Osteoblast (primary cell): ENCODE measurements at regions not wholly inside any gene's neighbourhood (a gene's known extent, or its start where the extent isn't known, plus 50 kb on each side); places are given as distances from the start of the nearest gene placed in this dataset.
A peak's percentile ranks its signal among the peaks of the same experiment; 100 is the strongest.

Experiments
- DNase-seq: peaks from one replicate; pipeline ENCODE4 v3.0.0; 2011; ENCODE audit warnings: low spot score, mixed read lengths; ENCODE audit not compliant: insufficient read length; ENCODE audit errors: missing footprints
- H2AFZ ChIP-seq: 2 replicates; pipeline ENCODE4 v1.6.0; 2011; ENCODE audit warnings: mild to moderate bottlenecking, low read length
- H3K27ac ChIP-seq: 2 replicates; pipeline ENCODE4 v1.5.1; 2011; ENCODE audit warnings: mild to moderate bottlenecking, low read depth, low read length, moderate library complexity
- H3K27me3 ChIP-seq: 2 replicates; pipeline ENCODE4 v1.6.0; 2012; ENCODE audit warnings: mild to moderate bottlenecking, control low read depth, inconsistent platforms, low read length, moderate library complexity; ENCODE audit not compliant: insufficient read depth
- H3K36me3 ChIP-seq: 2 replicates; pipeline ENCODE4 v1.5.1; 2011; ENCODE audit warnings: mild to moderate bottlenecking, low read length, control low read depth, moderate library complexity; ENCODE audit not compliant: insufficient read depth
- H3K4me1 ChIP-seq: 2 replicates; pipeline ENCODE4 v1.5.1; 2011; ENCODE audit warnings: mild to moderate bottlenecking, low read length, control low read depth, moderate library complexity; ENCODE audit not compliant: insufficient read depth
- H3K4me2 ChIP-seq: 2 replicates; pipeline ENCODE4 v1.6.0; 2011; ENCODE audit warnings: mild to moderate bottlenecking, low read length; ENCODE audit not compliant: insufficient read depth
- H3K4me3 ChIP-seq: fragments of 200-600 bp; sonication (generic); 3 replicates; pipeline ENCODE4 v1.5.1; 2012; ENCODE audit warnings: mild to moderate bottlenecking, low read length, inconsistent platforms; ENCODE audit not compliant: insufficient read depth
- H3K79me2 ChIP-seq: 2 replicates; pipeline ENCODE4 v1.6.0; 2012; ENCODE audit warnings: mild to moderate bottlenecking, low read length, control low read depth, inconsistent platforms; ENCODE audit not compliant: insufficient read depth
- H3K9me3 ChIP-seq: 2 replicates; pipeline ENCODE4 v1.5.1; 2011; ENCODE audit warnings: low read depth, low read length, control low read depth
- H4K20me1 ChIP-seq: 2 replicates; pipeline ENCODE4 v1.6.0; 2012; ENCODE audit warnings: mild to moderate bottlenecking, low read length, control low read depth; ENCODE audit not compliant: insufficient read depth
- CTCF ChIP-seq: IDR thresholded peaks from 2 replicates; pipeline ENCODE4 v1.5.1; 2011; ENCODE audit warnings: mild to moderate bottlenecking, low read depth, low read length, moderate library complexity; ENCODE audit errors: extremely low read depth

GRCh38 chr2:224211181-224211480 lies 172.0 kb upstream of the SERPINE2 start:
- no peaks in the 10 kb centered on the region for H3K79me2 ChIP-seq
- no peak overlapping the region for H3K27ac ChIP-seq
- no peak for DNase-seq
- H3K36me3 ChIP-seq: no peaks in the 10 kb centered on the region
- peak overlapping the region; percentile 25 for H2AFZ ChIP-seq
- H3K27me3 ChIP-seq: no peaks in the 10 kb centered on the region
- TF ChIP-seq CTCF: no peak
- no peaks in the 10 kb centered on the region for H3K9me3 ChIP-seq
- H3K4me1 ChIP-seq: peaks cover 5% of the 10 kb centered on the region
- H3K4me2 ChIP-seq: no peak overlapping the region
- no peaks in the 10 kb centered on the region for H4K20me1 ChIP-seq
- H3K4me3 ChIP-seq: no peak overlapping the region

GRCh38 chr2:224210286-224211180 lies 171.4 kb upstream of the SERPINE2 start:
- Histone ChIP-seq H3K79me2 (no peaks in the 10 kb centered on the region), H3K27me3 (no peaks in the 10 kb centered on the region), H2AFZ (peak overlapping the region; percentile 25), H3K4me1 (peaks cover 5% of the 10 kb centered on the region), H3K9me3 (no peaks in the 10 kb centered on the region), H4K20me1 (no peaks in the 10 kb centered on the region), H3K4me3 (no peak overlapping the region), H3K27ac (no peak overlapping the region), H3K4me2 (no peak overlapping the region), H3K36me3 (no peaks in the 10 kb centered on the region)
- no peak for TF ChIP-seq CTCF
- DNase-seq: peak; percentile 1

- Histone ChIP-seq H3K27me3 (no peaks in the 10 kb centered on the region), H3K4me2 (no peak overlapping the region), H3K79me2 (no peaks in the 10 kb centered on the region), H2AFZ (no peak overlapping the region), H4K20me1 (no peaks in the 10 kb centered on the region), H3K9me3 (no peaks in the 10 kb centered on the region), H3K4me3 (no peak overlapping the region), H3K27ac (no peak overlapping the region), H3K36me3 (no peaks in the 10 kb centered on the region), H3K4me1 (peaks cover 5% of the 10 kb centered on the region)
- no peak for TF ChIP-seq CTCF
- no peak for DNase-seq
These were observed 170.6 kb upstream of the SERPINE2 start for GRCh38 chr2:224209555-224210285.

GRCh38 chr2:224208443-224208842 lies 169.4 kb upstream of the SERPINE2 start:
- H3K27me3 ChIP-seq: no peaks in the 10 kb centered on the region
- H3K79me2 ChIP-seq: no peaks in the 10 kb centered on the region
- no peaks in the 10 kb centered on the region for H3K36me3 ChIP-seq
- no peak overlapping the region for H2AFZ ChIP-seq
- H4K20me1 ChIP-seq: no peaks in the 10 kb centered on the region
- no peak for DNase-seq
- no peak overlapping the region for H3K4me2 ChIP-seq
- H3K9me3 ChIP-seq: no peaks in the 10 kb centered on the region
- H3K4me1 ChIP-seq: peaks cover 5% of the 10 kb centered on the region
- H3K4me3 ChIP-seq: no peak overlapping the region
- H3K27ac ChIP-seq: no peak overlapping the region
- TF ChIP-seq CTCF: no peak
